ENCODE measurements at regions not wholly inside any gene's neighbourhood (a gene's known extent, or its start where the extent isn't known, plus 50 kb on each side); places are given as distances from the start of the nearest gene placed in this dataset.

DNA sequence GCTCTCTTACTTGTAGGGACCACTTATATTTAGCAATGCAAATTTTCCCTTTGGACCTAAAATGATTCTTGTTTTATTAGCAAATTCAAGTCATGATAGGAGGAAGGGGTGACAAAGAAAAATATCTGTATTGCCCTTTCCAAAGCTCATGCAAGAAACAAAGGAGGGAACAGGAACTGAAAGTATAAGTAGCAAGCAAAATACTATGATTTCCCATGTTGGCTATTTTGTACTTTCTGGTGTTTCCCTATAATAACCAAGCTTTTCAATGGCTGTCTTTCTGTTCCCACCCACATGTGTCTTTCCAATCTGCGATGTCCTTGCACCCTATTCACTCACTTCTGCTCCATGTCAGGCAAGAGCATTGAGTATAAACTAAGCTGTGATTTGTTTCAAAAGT, 279.7 kb downstream of the RNF144A start:
- no peak for TF ChIP-seq EZH2 (IDR thresholded peaks at IDR 0.05)
- TF ChIP-seq, protein P1, sequence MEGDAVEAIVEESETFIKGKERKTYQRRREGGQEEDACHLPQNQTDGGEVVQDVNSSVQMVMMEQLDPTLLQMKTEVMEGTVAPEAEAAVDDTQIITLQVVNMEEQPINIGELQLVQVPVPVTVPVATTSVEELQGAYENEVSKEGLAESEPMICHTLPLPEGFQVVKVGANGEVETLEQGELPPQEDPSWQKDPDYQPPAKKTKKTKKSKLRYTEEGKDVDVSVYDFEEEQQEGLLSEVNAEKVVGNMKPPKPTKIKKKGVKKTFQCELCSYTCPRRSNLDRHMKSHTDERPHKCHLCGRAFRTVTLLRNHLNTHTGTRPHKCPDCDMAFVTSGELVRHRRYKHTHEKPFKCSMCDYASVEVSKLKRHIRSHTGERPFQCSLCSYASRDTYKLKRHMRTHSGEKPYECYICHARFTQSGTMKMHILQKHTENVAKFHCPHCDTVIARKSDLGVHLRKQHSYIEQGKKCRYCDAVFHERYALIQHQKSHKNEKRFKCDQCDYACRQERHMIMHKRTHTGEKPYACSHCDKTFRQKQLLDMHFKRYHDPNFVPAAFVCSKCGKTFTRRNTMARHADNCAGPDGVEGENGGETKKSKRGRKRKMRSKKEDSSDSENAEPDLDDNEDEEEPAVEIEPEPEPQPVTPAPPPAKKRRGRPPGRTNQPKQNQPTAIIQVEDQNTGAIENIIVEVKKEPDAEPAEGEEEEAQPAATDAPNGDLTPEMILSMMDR (IDR thresholded peaks at IDR 0.05) = no peak
